Mammary epithelial cell (primary cell): ENCODE measurements at regions not wholly inside any gene's neighbourhood (a gene's known extent, or its start where the extent isn't known, plus 50 kb on each side); places are given as distances from the start of the nearest gene placed in this dataset.

Experiments
- CTCF ChIP-seq, 2 donors: IDR thresholded peaks in 1 of 2; conservative IDR thresholded peaks in 1 of 2; 2 replicates each; pipeline ENCODE4 v1.5.1; 2011 to 2012; ENCODE audit warnings: inconsistent platforms in 2 of 2, low read length in 2 of 2, mild to moderate bottlenecking in 2 of 2, control low read depth in 1 of 2, low read depth in 1 of 2; ENCODE audit not compliant: insufficient read depth in 1 of 2; ENCODE audit errors: extremely low read depth in 1 of 2
- EZH2 ChIP-seq: IDR thresholded peaks from 2 replicates; pipeline ENCODE4 v1.6.1; 2012; ENCODE audit warnings: low read length, inconsistent platforms, borderline replicate concordance

- TF ChIP-seq CTCF (conservative IDR thresholded peaks at IDR 0.05 in 1 of 2, IDR thresholded peaks at IDR 0.05 in 1 of 2; ENCODE audit: extremely low read depth in 1 of 2, insufficient read depth in 1 of 2, low read depth in 1 of 2, low read length in 2 of 2): no peak
- TF ChIP-seq EZH2: no peak
Measured at GRCh38 chr1:68767941-68768340, 271.1 kb upstream of the DEPDC1 start.
